Tibial nerve (tissue), 4 donors: ENCODE measurements at regions not wholly inside any gene's neighbourhood (a gene's known extent, or its start where the extent isn't known, plus 50 kb on each side); places are given as distances from the start of the nearest gene placed in this dataset.

ENCODE experiments used
- DNase-seq, 2 donors: peaks; one replicate each; pipeline ENCODE4 v3.0.0-alpha.2; 2019; ENCODE audit warnings: low spot score in 2 of 2
- H3K27ac ChIP-seq, 4 donors: fragments of 200-600 bp; sonication (generic) in 3 of 4; one replicate each; pipeline ENCODE4 v1.5.1; 2017 to 2019; ENCODE audit warnings: mild to moderate bottlenecking in 1 of 4
- H3K27me3 ChIP-seq, 2 donors: fragments of 200-600 bp; sonication (generic) in 1 of 2; one replicate each; pipeline versions ENCODE4 v1.5.1 to v1.6.0; 2017 to 2019
- H3K36me3 ChIP-seq, 3 donors: fragments of 200-600 bp; sonication (generic); one replicate each; pipeline ENCODE4 v1.5.1; 2018 to 2019
- H3K4me1 ChIP-seq, 4 donors: fragments of 200-600 bp; sonication (generic) in 3 of 4; one replicate each; pipeline ENCODE4 v1.5.1; 2017 to 2019
- H3K4me3 ChIP-seq, 4 donors: fragments of 200-600 bp; sonication (generic) in 3 of 4; one replicate each; pipeline ENCODE4 v1.5.1; 2017 to 2019; ENCODE audit warnings: mild to moderate bottlenecking in 1 of 4, moderate library complexity in 1 of 4
- H3K9me3 ChIP-seq, 4 donors: fragments of 200-600 bp; sonication (generic) in 3 of 4; one replicate each; pipeline ENCODE4 v1.5.1; 2017 to 2019
- EP300 ChIP-seq, 2 donors: sonication (generic); formaldehyde crosslinking; IDR thresholded peaks; one replicate each; pipeline ENCODE4 v1.6.1; 2017; ENCODE audit warnings: antibody characterized with exemption in 2 of 2, mild to moderate bottlenecking in 1 of 2
- POLR2A ChIP-seq, 2 donors: fragments of 450-650 bp; IDR thresholded peaks; one replicate each; pipeline ENCODE4 v1.6.1; 2017; ENCODE audit warnings: antibody characterized with exemption in 2 of 2, mild to moderate bottlenecking in 2 of 2, moderate library complexity in 2 of 2
- WGBS, 2 donors: methylation state at CpG; one replicate each; pipeline ENCODE4 v1.1.5; 2018; 5-methylcytosine and 5-hydroxymethylcytosine counted together
- TF ChIP-seq, protein P1 (sequence below), 5 experiments: fragments of 200-600 bp in 3 of 5; fragments of 450-650 bp in 2 of 5; sonication (generic) in 3 of 5; IDR thresholded peaks; one replicate each; pipeline ENCODE4 v1.5.1; 2016 to 2019; ENCODE audit warnings: antibody characterized with exemption in 5 of 5, mild to moderate bottlenecking in 3 of 5, moderate library complexity in 2 of 5

GRCh38 chr1:95409901-95410300 lies 175.9 kb downstream of the RWDD3 start:
- Histone ChIP-seq H3K27ac (no peak overlapping the region), H3K4me3 (no peak overlapping the region), H3K4me1 (peaks cover 0 to 9% (median 0%) of the 10 kb centered on the region in 4 donors), H3K27me3 (no peaks in the 10 kb centered on the region), H3K36me3 (no peaks in the 10 kb centered on the region), H3K9me3 (no peaks in the 10 kb centered on the region)
- TF ChIP-seq, protein P1, sequence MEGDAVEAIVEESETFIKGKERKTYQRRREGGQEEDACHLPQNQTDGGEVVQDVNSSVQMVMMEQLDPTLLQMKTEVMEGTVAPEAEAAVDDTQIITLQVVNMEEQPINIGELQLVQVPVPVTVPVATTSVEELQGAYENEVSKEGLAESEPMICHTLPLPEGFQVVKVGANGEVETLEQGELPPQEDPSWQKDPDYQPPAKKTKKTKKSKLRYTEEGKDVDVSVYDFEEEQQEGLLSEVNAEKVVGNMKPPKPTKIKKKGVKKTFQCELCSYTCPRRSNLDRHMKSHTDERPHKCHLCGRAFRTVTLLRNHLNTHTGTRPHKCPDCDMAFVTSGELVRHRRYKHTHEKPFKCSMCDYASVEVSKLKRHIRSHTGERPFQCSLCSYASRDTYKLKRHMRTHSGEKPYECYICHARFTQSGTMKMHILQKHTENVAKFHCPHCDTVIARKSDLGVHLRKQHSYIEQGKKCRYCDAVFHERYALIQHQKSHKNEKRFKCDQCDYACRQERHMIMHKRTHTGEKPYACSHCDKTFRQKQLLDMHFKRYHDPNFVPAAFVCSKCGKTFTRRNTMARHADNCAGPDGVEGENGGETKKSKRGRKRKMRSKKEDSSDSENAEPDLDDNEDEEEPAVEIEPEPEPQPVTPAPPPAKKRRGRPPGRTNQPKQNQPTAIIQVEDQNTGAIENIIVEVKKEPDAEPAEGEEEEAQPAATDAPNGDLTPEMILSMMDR (IDR thresholded peaks at IDR 0.05) = no peak
- TF ChIP-seq POLR2A (IDR thresholded peaks at IDR 0.05) = no peak
- TF ChIP-seq EP300 (IDR thresholded peaks at IDR 0.05) = no peak
- no peak for DNase-seq
- 60 to 65% methylated on average over 3 of the region's 3 CpGs for WGBS, 2 donors

DNA sequence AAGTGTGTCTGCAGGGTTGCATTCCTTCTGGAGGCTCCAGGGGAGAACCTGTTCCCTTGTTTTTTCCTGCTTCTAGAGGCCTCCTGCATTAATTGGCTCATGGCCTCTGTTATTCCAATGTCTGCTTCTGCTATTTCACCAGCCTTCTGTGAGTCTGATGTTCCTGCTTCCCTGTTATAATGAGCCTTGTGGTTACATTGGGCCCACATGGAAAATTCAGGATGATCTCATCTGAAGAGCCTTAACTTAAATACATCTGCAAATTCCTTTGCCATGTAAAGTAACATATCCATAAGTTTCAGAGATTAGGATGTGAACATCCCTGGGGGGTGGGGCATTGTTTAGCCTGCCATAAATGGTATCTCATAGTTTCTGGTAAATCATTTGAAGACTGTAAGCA lies 181.1 kb downstream of the RWDD3 start:
- Histone ChIP-seq H3K36me3 (no peaks in the 10 kb centered on the region), H3K9me3 (no peaks in the 10 kb centered on the region), H3K4me3 (no peak overlapping the region), H3K27ac (no peak overlapping the region), H3K4me1 (no peaks in the 10 kb centered on the region), H3K27me3 (no peaks in the 10 kb centered on the region)
- TF ChIP-seq, protein P1 (IDR thresholded peaks at IDR 0.05) = no peak
- no peak for TF ChIP-seq EP300 (IDR thresholded peaks at IDR 0.05)
- TF ChIP-seq POLR2A (IDR thresholded peaks at IDR 0.05) = no peak
- no peak for DNase-seq

- no peaks in the 10 kb centered on the region for H3K4me1 ChIP-seq
- DNase-seq = no peak
- H3K9me3 ChIP-seq = no peaks in the 10 kb centered on the region
- H3K4me3 ChIP-seq = no peak overlapping the region
- H3K27ac ChIP-seq = no peak overlapping the region
- 69% methylated on average over 1 of the region's 1 CpG for WGBS, 2 donors
- H3K27me3 ChIP-seq = no peaks in the 10 kb centered on the region
- TF ChIP-seq, protein P1 (IDR thresholded peaks at IDR 0.05) = no peak
- TF ChIP-seq POLR2A (IDR thresholded peaks at IDR 0.05) (no peak), EP300 (IDR thresholded peaks at IDR 0.05) (no peak)
- H3K36me3 ChIP-seq = no peaks in the 10 kb centered on the region
Observed at GRCh38 chr1:95426772-95427171, 192.8 kb downstream of the RWDD3 start.

- no peak for DNase-seq
- H3K27me3 ChIP-seq = no peaks in the 10 kb centered on the region
- H3K4me3 ChIP-seq = no peak overlapping the region
- no peak for TF ChIP-seq EP300 (IDR thresholded peaks at IDR 0.05)
- TF ChIP-seq, protein P1 (IDR thresholded peaks at IDR 0.05) = no peak
- no peak for TF ChIP-seq POLR2A (IDR thresholded peaks at IDR 0.05)
- H3K27ac ChIP-seq = no peak overlapping the region
- no peaks in the 10 kb centered on the region for H3K36me3 ChIP-seq
- no peaks in the 10 kb centered on the region for H3K4me1 ChIP-seq
- no peaks in the 10 kb centered on the region for H3K9me3 ChIP-seq
Observed at GRCh38 chr1:95427525-95427924, 193.5 kb downstream of the RWDD3 start.

- Histone ChIP-seq H3K9me3 (no peaks in the 10 kb centered on the region), H3K27ac (no peak overlapping the region), H3K4me3 (no peak overlapping the region), H3K4me1 (no peaks in the 10 kb centered on the region), H3K27me3 (no peaks in the 10 kb centered on the region), H3K36me3 (no peaks in the 10 kb centered on the region)
- whole genome bisulfite sequencing, 2 donors = 64 to 70% methylated on average over 2 of the region's 2 CpGs
- no peak for TF ChIP-seq POLR2A (IDR thresholded peaks at IDR 0.05)
- TF ChIP-seq, protein P1 (IDR thresholded peaks at IDR 0.05) = no peak
- TF ChIP-seq EP300 (IDR thresholded peaks at IDR 0.05) = no peak
- no peak for DNase-seq
Observed at GRCh38 chr1:95431235-95431634, 197.2 kb downstream of the RWDD3 start.
